Fibroblast of the conjunctiva (primary cell): ENCODE measurements at regions not wholly inside any gene's neighbourhood (a gene's known extent, or its start where the extent isn't known, plus 50 kb on each side); places are given as distances from the start of the nearest gene placed in this dataset.

ENCODE experiments used
- DNase-seq: peaks from one replicate; pipeline ENCODE4 v3.0.0-alpha.2; 2010; ENCODE audit warnings: low read depth

DNA sequence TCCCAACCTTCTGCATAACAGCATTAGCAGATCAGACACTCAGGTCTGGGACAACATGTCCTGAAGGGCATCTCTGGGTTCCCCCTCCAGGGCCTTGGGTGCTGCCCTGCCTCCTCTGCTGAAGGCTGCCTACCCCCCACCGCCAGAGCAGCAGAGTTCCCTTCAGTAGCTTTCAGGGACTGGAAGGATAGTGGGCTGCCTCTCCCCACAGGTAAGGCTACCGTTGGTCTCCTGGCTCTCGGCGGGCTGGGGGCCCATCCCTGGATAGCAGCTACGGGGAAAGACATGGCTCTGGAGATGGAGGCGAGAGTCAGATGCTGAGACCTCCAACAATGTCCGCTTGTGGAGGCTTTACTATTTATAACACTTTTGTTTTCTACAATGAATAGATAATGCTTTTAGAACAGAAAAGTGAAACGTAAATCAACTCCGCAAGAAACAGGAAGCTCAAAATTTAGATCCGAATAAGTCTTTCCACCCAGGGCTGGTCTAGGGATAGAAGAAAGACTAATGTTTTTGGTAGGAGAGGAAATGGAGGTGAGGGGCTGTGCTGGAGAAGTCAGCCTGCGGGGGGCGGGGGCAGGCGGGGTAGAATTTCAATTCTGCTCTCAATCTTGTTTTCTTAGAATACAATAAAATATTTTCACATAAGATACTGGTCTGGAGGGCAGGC, 58.4 kb downstream of the ARL4C start:
- DNase-seq: no peak

DNA sequence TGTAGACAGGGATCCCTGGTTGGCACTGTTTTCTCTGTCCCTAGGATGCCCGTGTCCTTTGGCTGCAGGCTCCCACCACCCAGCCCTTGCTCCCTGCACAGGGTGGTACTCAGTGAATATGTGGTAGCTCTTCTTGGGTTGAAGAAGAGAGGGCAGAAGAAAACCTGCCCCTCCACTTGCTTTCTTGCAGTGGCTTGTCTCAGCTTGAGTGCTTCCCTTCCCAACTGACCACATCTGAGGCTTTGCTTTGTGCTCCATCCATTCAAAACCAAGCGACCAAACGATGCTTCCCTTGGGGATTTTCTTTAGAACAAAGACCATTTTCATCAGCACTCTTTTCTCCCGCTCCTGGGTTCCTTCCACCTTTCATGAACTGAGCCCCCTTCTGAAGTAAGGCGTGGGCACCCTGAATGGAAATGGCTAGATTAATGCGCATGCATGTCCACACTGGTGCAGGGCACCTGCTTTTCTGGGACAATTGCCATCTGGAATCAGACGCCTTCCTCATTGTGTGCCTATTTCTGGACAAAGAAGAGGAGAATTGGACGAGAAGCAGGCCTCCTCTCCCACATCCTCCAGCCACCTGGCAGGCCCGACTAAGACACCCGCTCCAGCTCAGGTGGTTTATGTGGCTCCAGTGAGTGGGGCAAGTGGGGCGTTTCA, 59.1 kb downstream of the ARL4C start:
- no peak for DNase-seq

DNA sequence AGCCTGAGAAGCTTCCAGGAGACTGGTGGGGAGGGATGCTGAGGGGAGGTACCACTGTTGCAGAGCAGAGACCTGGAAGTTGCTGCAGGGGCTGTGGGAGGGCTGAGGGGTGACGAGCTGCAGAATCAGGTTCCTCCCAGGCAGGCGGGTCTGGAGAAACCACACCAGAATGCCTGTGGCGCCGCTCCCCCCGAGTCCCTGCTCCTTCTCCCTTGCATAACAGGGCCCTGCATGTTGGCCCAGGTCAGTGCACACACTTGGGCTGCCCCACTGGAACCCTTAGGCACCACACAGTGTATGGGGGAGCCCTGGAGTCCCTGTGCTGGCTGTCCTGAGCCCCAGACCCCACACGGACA, 60.4 kb downstream of the ARL4C start:
- DNase-seq: no peak

DNA sequence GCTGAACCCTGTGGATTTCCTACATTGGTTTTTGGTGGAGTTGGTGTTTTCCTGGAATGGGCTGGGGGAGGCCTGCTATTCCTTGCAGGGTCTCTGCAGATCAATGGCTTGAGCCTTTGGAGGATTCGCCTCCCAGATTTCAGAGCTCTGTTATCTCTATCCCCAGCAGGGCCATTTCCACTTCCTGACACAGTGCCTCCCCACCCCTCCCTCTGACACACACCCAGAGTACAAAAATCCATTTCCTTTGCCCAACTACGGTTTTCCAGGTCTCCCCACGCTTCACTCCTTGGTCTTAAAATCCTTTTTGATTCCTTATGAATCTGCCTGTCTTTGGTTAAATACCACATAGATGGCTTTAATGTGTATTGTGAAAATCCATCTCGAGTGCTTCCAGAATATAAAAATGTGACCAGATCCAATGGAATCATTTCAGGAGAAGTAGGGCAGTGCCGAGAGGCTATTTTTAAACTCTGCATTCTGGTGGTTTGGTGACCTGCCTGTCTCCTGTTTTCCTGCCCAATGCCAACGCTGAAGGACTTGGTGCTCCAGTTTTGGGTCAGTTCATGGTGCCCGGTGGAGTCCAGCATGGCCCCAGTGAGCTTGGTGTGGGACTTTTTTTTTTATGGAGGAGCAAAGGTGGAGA, 60.9 kb downstream of the ARL4C start:
- no peak for DNase-seq

DNA sequence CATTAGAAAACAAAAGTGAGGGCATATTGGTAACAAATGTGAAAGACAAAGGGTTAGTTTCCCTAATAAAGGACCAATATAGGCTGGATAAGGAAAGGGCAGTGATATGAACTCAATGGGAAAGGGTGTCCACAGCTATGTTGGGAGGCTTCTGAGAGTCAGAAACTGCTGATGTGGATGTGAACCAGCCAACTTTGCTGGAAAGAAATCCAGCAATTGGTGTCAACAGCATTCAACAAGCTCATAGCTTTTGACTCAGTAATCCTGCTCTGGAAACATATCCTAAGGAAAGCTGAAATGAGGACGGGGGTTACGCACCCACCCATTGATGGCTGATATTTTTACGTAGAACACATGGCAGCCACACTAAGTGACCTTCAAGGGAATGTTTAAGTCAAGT, 63.7 kb downstream of the ARL4C start:
- DNase-seq: no peak

DNA sequence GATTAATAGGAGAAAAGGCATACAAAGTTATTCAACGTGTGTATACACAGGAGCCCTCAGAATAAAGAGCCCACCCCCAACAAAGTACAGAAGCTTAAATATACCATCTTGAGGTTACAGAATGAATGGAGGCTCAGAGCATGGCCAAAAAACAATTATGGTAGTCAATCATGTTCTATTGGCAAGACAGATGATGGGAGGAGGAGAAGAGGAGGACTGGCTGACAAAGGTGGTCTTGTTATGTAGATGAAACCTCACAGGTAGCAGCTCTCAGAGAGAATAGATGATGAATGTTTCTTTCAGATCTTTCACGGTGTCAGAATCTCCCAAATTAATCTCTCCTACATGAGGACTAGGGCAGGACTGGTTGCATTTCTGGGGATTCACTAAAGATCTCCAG, 66.0 kb downstream of the ARL4C start:
- DNase-seq: no peak

DNA sequence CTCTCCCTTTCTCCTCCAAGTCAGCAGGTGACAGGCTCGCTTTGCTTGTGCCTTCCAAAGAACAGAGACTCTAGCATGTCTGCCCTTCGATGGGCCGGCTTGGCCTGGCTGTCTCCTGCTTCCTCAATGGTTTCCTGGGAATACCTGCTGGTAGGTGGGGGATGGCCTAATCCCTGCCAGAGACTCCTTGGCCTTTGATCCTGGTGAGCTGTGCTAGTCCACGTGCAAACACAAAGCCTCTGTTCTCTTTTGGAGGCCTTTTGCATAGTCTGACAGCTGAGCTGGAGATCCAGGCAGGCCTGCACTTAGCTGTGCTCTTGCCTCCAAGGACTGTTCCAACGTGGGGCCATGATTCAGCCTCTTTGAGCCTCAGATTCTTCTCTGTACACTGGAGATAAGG, 67.6 kb downstream of the ARL4C start:
- no peak for DNase-seq

DNA sequence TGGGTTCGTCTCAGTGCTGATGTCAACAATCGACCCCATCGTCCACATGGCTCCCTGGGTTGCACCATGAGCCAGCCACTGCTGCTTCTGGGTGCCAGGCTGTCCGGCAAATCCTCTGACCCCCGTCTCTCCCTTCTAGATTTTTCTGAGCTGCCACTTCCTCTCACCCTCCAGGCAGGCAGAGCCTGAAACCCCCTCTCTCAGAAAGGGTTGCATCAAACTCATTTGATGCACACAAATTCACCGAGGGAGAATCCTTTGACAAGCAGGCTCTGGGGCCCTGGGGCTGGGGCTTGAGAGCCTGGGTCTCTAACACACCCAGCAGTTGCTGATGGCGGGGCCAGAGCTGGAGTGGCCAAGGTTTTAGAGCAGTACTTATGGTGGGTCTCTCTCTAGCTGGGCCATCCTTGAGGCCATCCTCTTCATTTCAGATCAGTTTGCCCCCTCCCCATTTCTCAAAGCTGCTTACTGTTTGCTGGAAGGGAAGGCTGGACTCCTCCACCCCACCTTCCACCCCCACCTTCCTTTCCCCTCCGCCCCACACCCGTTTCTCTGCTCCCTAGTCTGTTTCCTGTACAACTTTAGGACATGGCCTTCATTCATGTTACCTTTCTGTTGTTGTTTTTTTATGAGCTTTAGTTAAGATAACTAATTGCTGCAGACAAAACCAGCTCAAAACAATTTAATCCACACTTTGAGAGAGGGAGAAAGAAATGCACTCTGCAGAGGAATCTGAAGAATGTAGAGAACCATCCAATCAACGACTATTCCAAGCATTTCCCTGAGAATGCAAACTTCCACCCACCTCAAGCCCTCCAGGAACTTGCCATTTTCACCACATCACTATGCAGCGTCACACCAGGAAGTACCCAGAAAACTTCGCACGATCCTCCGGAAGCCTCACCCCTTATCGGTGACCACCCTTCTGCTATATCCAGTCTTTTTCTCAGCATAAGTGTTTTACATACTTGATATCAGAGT, 69.5 kb downstream of the ARL4C start:
- no peak for DNase-seq

DNA sequence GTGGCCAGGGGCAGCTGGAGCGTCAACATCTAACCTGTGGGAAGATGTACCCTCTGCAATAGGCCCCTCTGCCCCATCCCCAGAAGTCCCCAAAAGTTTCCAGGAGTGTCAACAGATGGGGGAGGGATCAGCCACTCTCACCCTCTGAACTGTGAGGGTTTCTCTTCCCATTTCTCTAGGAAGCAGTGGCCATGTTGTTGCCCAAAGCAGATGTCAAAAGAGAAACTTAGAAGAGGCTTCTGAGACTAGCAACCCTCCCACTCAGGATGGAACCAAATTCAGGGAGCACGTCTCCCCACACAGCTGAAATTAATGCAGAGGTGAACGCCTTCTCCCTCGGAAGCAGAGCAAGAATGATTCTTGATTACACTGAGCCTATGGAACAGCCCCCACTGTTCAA, 70.3 kb downstream of the ARL4C start:
- DNase-seq: no peak

DNA sequence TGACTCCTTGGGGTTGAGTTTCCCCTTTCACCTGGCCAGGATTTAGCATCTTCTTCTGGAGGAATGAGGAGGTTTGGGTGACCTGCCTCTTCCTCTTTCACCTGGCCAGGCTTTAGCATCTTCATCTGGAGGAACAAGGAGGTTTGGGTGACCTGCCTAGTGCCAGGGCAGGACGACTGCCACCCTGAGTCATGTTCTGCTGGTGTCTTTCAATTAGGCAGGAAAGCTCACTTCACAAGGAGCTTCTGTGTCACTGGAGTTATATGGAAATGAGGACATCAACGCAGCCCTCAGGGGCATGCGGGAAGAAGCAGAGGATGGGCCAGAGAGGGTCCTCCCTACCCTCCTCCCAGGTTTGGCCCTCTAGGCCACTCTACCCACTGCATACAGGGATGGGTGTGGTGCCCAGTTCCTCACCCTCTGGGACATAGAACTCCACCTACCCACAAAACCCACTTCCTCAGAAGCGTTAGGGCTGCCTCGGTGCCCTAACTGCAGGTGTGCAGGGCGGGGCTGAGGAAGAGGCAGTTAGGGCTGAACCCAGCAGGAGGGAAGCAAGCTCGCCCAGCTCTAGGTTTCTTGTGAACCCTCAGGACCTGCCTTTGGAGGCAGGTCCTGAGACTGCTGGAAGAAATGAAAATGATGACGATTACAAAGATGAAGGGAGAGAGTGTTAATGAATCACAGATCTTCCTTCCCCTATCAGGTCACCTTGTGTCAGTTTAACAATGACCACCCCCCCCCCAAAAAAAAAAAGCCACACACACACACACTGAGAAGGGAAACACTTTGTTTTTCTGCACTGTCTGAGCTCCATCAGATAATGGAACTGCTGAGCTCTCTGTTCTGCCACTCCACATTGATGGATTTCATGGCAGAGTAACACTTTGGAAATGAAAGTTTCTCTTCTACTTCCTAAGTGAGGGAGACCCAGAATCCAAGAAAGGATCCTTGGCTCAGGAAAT, 71.0 kb downstream of the ARL4C start:
- no peak for DNase-seq

DNA sequence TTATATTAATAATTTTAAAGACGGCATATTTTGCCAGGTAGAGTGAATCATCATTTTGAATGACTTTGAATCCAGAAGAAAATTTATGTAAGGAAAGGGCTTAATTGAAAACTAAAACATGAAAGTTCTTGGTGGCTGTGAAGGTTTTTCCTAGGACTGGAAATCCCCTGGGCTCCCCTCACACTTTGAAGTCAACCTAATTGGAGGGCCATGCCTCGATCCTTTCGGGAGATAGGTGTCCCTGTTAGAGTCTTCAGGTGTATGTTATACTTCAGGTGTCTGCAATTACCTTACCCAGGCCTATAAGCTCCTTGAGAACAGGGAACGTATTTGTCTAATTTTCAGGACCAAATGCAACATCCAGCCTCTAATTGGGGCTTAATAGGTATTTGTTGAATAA, 73.0 kb downstream of the ARL4C start:
- no peak for DNase-seq

DNA sequence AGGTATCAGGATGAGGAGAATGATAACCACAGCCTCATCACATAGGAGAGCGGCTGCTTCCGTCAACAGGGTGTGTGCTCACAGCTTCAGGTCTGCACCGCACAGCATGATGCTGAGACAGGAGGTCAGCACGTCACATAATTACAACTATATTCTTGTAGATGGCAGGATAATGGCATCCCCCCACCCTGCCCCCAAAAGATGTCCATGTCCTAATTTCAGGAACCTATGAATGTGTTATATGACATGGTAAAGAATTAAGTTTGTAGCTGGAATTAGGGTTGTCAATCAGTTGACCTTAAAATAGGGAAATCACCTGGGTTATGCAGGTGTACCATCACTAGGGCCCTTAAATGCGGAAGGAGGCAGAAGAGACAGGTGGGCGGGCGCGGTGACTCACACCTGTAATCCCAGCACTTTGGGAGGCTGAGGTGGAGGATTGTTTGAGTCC, 73.9 kb downstream of the ARL4C start:
- DNase-seq: no peak

DNA sequence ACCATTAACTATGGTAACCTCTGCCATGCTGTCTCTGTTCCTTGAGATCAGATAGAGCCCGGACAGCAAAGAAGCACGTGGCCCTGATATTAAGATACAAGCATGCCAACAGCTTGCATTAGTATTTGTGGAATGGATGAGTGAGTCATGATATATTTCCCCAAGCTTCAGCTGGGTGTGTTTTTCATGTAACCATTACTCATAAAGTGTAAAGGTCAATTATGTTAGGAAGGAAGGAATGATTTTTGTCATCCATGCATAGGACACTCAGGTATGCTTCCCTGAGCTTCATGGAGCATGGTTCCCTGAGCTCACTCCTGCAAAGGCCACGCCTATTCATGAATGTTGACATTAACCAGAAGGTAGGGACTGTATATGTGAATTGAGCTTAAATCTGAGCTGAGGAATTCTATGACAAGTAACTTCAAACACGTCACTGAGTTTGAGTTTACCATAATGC, 74.6 kb downstream of the ARL4C start:
- DNase-seq: peak; percentile 78

DNA sequence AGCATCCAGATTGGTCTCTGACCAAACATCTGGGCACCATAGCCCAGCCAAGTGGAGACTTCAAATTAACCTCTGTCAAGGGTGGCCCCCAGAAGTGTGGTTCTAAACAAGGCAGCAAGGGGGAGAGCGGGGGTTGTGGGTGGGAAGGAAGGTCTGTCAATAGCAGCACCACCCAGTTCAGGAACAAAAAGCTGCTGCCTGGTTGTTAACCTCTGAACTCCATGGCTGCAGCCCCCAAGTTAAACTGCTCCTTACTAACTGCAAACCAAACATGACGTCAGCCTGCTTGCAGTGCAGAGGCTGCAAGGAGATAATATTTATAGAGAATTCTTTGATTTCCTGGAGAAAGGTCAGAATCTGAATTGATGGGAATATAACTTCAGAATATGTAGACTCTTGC, 76.5 kb downstream of the ARL4C start:
- no peak for DNase-seq

DNA sequence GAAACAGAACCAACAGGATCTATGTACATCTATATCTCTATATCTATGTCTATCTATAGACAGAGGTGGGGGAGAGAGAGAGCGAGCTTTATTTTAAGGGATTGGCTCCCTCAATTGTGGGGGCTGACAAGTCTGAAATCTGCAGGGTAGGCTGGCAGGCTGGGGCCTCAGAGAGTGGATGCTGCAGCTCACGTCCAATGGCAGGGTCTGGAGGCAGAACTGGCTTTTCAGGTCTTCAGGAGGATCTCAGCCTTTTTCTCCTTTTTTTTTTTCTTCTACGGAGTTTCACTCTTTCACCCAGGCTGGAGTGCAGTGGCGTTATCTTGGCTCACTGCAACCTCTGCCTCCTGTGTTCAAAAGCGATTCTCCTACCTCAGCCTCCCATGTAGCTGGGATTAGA, 77.2 kb downstream of the ARL4C start:
- DNase-seq: no peak

DNA sequence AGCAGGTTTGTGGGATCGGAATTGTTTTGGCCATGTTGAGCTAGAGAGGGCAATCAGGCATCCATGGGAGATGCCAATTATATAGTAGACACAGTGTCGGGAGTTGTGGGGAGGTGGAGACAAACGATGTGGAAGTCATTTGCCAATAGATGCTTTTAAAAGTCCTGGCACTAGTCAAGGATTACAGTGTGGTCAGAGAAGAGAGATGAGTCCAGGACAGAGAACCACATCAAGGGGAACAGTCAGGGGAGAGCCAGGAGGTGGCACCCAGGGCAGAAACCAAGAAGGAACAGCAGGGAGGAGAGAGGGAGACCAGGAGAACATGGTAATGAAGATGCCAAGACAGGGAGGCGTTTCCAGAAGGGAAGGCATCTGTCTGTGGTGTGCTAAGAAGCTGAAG, 81.2 kb downstream of the ARL4C start:
- DNase-seq: no peak

DNA sequence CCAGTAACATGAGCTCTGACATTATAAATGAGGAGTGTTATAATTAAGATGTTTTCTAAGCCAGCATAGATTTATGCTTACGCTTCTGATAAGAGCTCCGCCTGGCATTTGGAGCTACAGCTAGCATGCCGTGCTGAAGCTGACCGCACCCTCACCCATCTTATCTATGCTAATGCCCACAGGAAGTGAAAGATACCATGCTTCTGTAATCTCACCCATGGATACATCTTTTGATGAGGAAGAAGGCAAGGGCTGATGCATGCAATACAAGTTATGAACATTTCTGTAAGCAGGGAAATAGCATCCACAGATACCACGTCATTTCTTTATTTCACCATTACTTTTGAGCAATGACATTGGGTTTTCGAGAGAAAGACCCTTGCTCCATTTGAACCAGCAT, 82.3 kb downstream of the ARL4C start:
- no peak for DNase-seq

DNA sequence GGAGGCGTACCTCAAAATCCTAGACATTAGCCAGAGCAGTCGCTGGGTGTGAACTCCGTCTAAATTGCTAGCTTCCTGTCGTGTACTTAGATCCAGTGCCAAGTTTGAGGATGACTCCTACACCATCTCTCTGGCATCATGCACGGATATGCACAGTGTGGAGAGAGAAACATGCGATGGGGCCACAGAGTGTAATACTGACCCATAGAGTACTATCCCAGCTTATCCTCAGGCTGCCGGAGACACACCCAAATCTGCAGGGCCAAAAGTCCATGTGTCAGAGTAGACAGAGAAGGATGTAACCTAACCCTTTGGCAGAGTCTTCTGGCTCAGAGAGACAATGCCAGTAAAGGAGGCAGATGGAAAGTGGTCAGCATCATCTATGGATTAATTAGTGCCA, 84.2 kb downstream of the ARL4C start:
- DNase-seq: peak; percentile 32

DNA sequence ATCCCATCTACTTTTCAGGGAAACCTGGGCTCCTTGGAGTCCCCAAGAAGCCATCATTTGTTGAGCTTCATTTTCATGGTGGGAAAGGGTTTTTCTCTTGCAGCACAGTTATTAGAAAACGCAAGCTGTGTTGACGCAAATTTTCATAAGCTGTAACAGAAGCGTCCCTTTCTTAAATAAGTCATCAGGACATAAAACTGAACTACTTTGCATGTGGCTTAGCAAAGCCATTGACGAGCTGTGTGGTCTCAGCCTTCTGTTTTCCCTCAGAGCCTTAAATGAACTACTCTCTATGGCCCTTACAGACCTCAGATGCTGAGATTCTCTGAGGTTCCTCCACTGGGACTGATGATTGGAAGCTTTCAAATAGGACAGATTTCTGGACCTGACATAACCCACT, 85.1 kb downstream of the ARL4C start:
- no peak for DNase-seq

DNA sequence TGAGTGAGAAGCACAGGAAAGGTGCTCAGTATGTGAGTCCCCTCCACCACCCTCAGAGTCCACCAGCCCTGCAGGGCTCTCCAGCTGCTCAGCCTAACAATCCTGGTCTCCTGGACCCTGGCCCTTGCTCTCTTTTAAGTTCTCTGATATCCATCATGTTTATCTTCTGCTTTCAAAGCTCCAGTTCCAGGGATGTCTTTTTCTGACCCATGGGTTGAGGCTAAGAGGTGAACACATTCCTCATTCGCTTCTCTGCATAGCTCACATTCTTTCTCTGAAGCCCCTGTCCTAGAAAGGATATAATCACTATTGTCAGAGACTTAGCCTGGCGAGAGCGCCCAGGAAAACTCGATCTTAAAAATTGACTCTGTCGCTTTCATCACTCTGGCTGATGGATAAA, 86.4 kb downstream of the ARL4C start:
- DNase-seq: no peak

DNA sequence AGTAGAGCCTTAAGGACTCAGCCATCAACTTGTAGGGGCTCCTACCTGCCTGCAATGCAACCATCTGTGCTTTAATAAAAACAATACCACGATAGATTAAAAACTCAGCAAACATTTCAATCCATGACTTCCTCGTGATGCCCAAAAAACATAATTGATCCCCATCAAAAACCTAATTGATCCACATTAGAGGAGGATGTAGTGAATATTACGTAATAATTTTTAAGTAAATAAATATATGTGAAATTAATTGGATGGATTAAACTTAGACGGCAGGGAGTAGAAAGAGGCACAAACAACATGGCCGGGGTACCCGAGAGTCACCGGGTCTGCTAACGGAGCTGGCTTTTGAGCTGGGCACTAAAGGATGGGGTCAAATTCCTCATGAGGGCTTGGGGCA, 87.3 kb downstream of the ARL4C start:
- no peak for DNase-seq
